C4-2B (cell line): ENCODE measurements at regions not wholly inside any gene's neighbourhood (a gene's known extent, or its start where the extent isn't known, plus 50 kb on each side); places are given as distances from the start of the nearest gene placed in this dataset.

Experiments
- ZFX ChIP-seq: fragments of 450-650 bp; IDR thresholded peaks from 2 replicates; pipeline ENCODE4 v1.6.1; 2017
- TF ChIP-seq, protein P1 (sequence below): fragments of 450-650 bp; conservative IDR thresholded peaks from 2 replicates; pipeline ENCODE4 v1.5.1; 2017; ENCODE audit warnings: mild to moderate bottlenecking

DNA sequence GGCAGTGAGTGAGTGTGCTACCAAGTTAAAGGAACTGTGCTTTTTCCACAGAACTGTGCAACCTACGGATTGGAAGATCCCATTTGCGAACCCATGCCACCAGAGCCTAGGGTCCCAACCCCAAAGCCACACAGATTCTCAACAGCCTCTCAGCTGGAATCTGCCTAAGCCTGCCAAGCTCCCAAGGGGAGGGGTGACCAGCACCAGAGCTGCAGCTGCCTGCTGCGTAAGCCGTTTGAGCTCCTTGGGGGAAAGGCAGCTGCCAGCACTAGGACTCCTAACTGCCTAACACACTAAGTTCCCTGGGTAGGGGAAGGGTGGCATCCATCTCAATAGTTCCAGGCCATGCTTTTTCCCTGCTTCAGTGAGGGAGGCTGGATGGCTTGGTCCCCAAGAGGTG lies 738.1 kb upstream of the PRKX start:
- TF ChIP-seq, protein P1, sequence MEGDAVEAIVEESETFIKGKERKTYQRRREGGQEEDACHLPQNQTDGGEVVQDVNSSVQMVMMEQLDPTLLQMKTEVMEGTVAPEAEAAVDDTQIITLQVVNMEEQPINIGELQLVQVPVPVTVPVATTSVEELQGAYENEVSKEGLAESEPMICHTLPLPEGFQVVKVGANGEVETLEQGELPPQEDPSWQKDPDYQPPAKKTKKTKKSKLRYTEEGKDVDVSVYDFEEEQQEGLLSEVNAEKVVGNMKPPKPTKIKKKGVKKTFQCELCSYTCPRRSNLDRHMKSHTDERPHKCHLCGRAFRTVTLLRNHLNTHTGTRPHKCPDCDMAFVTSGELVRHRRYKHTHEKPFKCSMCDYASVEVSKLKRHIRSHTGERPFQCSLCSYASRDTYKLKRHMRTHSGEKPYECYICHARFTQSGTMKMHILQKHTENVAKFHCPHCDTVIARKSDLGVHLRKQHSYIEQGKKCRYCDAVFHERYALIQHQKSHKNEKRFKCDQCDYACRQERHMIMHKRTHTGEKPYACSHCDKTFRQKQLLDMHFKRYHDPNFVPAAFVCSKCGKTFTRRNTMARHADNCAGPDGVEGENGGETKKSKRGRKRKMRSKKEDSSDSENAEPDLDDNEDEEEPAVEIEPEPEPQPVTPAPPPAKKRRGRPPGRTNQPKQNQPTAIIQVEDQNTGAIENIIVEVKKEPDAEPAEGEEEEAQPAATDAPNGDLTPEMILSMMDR, result no peak
- TF ChIP-seq ZFX, result no peak
